ENCODE measurements at regions not wholly inside any gene's neighbourhood (a gene's known extent, or its start where the extent isn't known, plus 50 kb on each side); places are given as distances from the start of the nearest gene placed in this dataset.

- DNase-seq (ENCODE audit: low read depth), result no peak
These were observed 71.0 kb upstream of the WDR26 start for GRCh38 chr1:224505454-224506093.

- DNase-seq (ENCODE audit: low read depth), result no peak
These were observed 71.7 kb upstream of the WDR26 start for GRCh38 chr1:224506141-224506814.

GRCh38 chr1:224507771-224508523, 73.3 kb upstream of the WDR26 start:
- no peak for DNase-seq (ENCODE audit: low read depth)

- DNase-seq (ENCODE audit: low read depth), result no peak
These were observed 75.3 kb upstream of the WDR26 start for GRCh38 chr1:224509907-224510306.

- DNase-seq (ENCODE audit: low read depth), result no peak
These were observed 76.5 kb upstream of the WDR26 start for GRCh38 chr1:224510880-224511645.

GRCh38 chr1:224512600-224513151, 78.1 kb upstream of the WDR26 start:
- DNase-seq (ENCODE audit: low read depth), result no peak

GRCh38 chr1:224513383-224513782, 78.8 kb upstream of the WDR26 start:
- DNase-seq (ENCODE audit: low read depth), result no peak

GRCh38 chr1:224513787-224514209, 79.2 kb upstream of the WDR26 start:
- peak; percentile 58 for DNase-seq (ENCODE audit: low read depth)

GRCh38 chr1:224517171-224517570, 82.6 kb upstream of the WDR26 start:
- DNase-seq (ENCODE audit: low read depth), result no peak

GRCh38 chr1:224518528-224518927, 83.9 kb upstream of the WDR26 start:
- no peak for DNase-seq (ENCODE audit: low read depth)

- no peak for DNase-seq (ENCODE audit: low read depth)
These were observed 85.3 kb upstream of the WDR26 start for GRCh38 chr1:224519874-224520273.

GRCh38 chr1:224520808-224521207, 86.2 kb upstream of the WDR26 start:
- no peak for DNase-seq (ENCODE audit: low read depth)

GRCh38 chr1:224521904-224522734, 87.5 kb upstream of the WDR26 start:
- DNase-seq (ENCODE audit: low read depth), result no peak

- DNase-seq (ENCODE audit: low read depth), result no peak
These were observed 89.1 kb upstream of the WDR26 start for GRCh38 chr1:224523676-224524075.

- no peak for DNase-seq (ENCODE audit: low read depth)
These were observed 90.1 kb upstream of the WDR26 start for GRCh38 chr1:224524679-224525078.

GRCh38 chr1:224525411-224526040, 90.6 kb upstream of the CNIH3 start:
- no peak for DNase-seq (ENCODE audit: low read depth)

- DNase-seq (ENCODE audit: low read depth), result no peak
These were observed 89.3 kb upstream of the CNIH3 start for GRCh38 chr1:224526771-224527170.

- DNase-seq (ENCODE audit: low read depth), result no peak
These were observed 87.2 kb upstream of the CNIH3 start for GRCh38 chr1:224528900-224529299.

GRCh38 chr1:224529844-224530243, 86.3 kb upstream of the CNIH3 start:
- DNase-seq (ENCODE audit: low read depth), result no peak

- DNase-seq (ENCODE audit: low read depth), result no peak
These were observed 82.6 kb upstream of the CNIH3 start for GRCh38 chr1:224533517-224533916.

GRCh38 chr1:224534731-224535130, 81.4 kb upstream of the CNIH3 start:
- DNase-seq (ENCODE audit: low read depth), result no peak
